OCI-LY7 (cell line): ENCODE measurements at regions not wholly inside any gene's neighbourhood (a gene's known extent, or its start where the extent isn't known, plus 50 kb on each side); places are given as distances from the start of the nearest gene placed in this dataset.

ENCODE experiments used
- CTCF ChIP-seq: fragments of 200-600 bp; sonication (generic); conservative IDR thresholded peaks from 2 replicates; pipeline ENCODE4 v1.5.1; 2014; ENCODE audit warnings: mild to moderate bottlenecking, antibody characterized with exemption, low read length, moderate library complexity, mixed read lengths
- EZH2phosphoT487 ChIP-seq: fragments of 200-600 bp; sonication (generic); IDR thresholded peaks from 2 replicates; pipeline ENCODE4 v1.6.1; 2018; ENCODE audit warnings: low read depth, borderline replicate concordance, mild to moderate bottlenecking, mixed run types, antibody characterized with exemption, low read length, moderate library complexity, mixed read lengths

GRCh38 chr2:104476075-104476474 is 377.8 kb upstream of the POU3F3 start:
- TF ChIP-seq CTCF, result no peak
- TF ChIP-seq EZH2phosphoT487, result no peak
